Activated T-helper 2 cell treated with anti-CD3 and anti-CD28 coated beads, Interferon-gamma antibody, Interleukin-2, Interleukin-4, amounts not matched to agents 10 μg/mL and 5 μg/mL and 100 μg/mL, durations not matched to agents 14 hours and 24 hours and 36 hours (primary cell): ENCODE measurements at regions not wholly inside any gene's neighbourhood (a gene's known extent, or its start where the extent isn't known, plus 50 kb on each side); places are given as distances from the start of the nearest gene placed in this dataset.

Experiments used
- DNase-seq: peaks from one replicate; pipeline ENCODE4 v3.0.0; 2021; ENCODE audit warnings: low spot score
- H3K27ac Mint-ChIP-seq: one replicate; pipeline ENCODE4 v1.8.0; 2021; ENCODE audit warnings: mixed read lengths
- H3K27me3 Mint-ChIP-seq: one replicate; pipeline ENCODE4 v1.8.0; 2021; ENCODE audit warnings: low read depth, mixed read lengths
- H3K36me3 Mint-ChIP-seq: one replicate; pipeline ENCODE4 v1.8.0; 2021; ENCODE audit warnings: low read depth, mixed read lengths
- H3K4me1 Mint-ChIP-seq: one replicate; pipeline ENCODE4 v1.8.0; 2021; ENCODE audit warnings: low read depth, mixed read lengths
- H3K4me3 Mint-ChIP-seq: one replicate; pipeline ENCODE4 v1.8.0; 2021; ENCODE audit warnings: low read depth, mild to moderate bottlenecking, moderate library complexity, mixed read lengths
- H3K9me3 Mint-ChIP-seq: one replicate; pipeline ENCODE4 v1.8.0; 2021; ENCODE audit warnings: mixed read lengths
- intact Hi-C: fragments of 100-400 bp; cut with micrococcal nuclease; formaldehyde crosslinking; loops from one replicate; pipeline ENCODE4 v1.15.1; 2023

GRCh38 chr2:52084759-52085158 lies 1052.8 kb upstream of the NRXN1 start:
- no peaks in the 10 kb centered on the region for H3K36me3 Mint-ChIP-seq
- H3K27ac Mint-ChIP-seq: no peak overlapping the region
- H3K4me1 Mint-ChIP-seq: no peaks in the 10 kb centered on the region
- intact Hi-C loops: no loop called here
- no peak overlapping the region for H3K4me3 Mint-ChIP-seq
- no peaks in the 10 kb centered on the region for H3K27me3 Mint-ChIP-seq
- peaks cover 25% of the 10 kb centered on the region for H3K9me3 Mint-ChIP-seq
- no peak for DNase-seq

DNA sequence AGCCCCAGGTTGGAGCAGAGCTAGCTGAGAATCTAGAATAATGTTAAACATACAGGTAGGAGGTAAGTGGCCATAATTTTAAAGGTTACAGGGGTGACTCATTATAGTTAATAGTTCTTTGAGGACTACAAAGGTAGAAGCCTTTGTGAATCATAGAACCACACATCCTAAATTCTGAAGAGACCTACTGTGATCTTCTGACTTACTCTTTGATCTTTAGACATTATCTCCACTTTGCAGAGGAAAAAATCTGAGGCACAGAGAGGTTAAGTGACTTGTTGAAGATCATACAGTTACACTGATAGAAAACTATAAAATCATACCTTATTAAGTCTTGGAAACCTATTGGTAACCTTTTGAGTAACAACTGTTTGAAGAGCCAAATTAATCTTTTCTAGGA lies 1051.3 kb upstream of the NRXN1 start:
- Mint-ChIP-seq H3K27me3 (no peaks in the 10 kb centered on the region), H3K4me3 (no peak overlapping the region), H3K27ac (no peak overlapping the region), H3K9me3 (peaks cover 25% of the 10 kb centered on the region), H3K4me1 (no peaks in the 10 kb centered on the region), H3K36me3 (no peaks in the 10 kb centered on the region)
- DNase-seq: no peak
- intact Hi-C loops: no loop called here

GRCh38 chr2:52082646-52083045 lies 1050.7 kb upstream of the NRXN1 start:
- Mint-ChIP-seq H3K36me3 (no peaks in the 10 kb centered on the region), H3K4me3 (no peak overlapping the region), H3K27ac (no peak overlapping the region), H3K9me3 (peaks cover 25% of the 10 kb centered on the region), H3K4me1 (no peaks in the 10 kb centered on the region), H3K27me3 (no peaks in the 10 kb centered on the region)
- intact Hi-C loops: no loop called here
- DNase-seq: no peak

DNA sequence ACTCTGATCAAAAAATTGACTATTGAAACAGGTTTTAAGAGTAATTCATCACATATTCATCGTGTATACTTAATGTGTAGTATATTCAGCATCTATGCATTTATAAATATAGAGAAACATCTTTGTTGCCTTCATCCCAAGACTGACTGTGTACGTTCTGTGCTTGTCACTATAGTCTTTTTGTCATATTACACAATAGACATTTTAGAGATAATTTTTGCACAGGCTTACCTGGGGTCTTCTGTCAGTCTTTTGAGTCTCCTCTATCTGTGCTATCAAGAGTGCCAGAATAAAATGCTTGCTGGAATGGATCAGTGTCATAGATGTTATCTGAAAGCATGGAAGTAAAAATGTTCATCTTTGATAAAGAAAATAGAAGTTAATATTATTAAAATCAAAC lies 1047.7 kb upstream of the NRXN1 start:
- peaks cover 24% of the 10 kb centered on the region for H3K9me3 Mint-ChIP-seq
- H3K4me1 Mint-ChIP-seq: no peaks in the 10 kb centered on the region
- no peaks in the 10 kb centered on the region for H3K36me3 Mint-ChIP-seq
- no peak for DNase-seq
- no peaks in the 10 kb centered on the region for H3K27me3 Mint-ChIP-seq
- intact Hi-C loops: no loop called here
- no peak overlapping the region for H3K4me3 Mint-ChIP-seq
- H3K27ac Mint-ChIP-seq: no peak overlapping the region

DNA sequence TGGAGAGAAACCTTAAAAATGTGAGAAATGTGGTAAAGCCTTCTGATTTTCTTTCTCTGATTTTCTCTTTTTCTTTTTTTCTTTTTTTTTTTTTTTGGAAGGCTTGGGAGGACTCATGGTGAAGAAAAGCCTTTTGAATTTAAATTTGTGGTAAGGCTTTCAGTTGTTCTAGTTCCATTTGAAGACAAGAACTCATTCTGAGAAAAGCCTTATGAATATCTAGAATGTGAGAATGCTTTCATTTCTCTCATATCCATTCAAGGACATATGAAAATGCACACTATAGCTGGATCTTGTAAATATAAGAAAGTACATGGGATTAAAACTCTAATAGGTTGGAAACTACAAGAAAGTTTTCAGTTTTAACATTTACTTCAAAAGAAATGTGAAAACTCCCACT lies 1045.2 kb upstream of the NRXN1 start:
- peaks cover 23% of the 10 kb centered on the region for H3K9me3 Mint-ChIP-seq
- no peaks in the 10 kb centered on the region for H3K27me3 Mint-ChIP-seq
- no peak overlapping the region for H3K4me3 Mint-ChIP-seq
- no peak overlapping the region for H3K27ac Mint-ChIP-seq
- intact Hi-C loops: no loop called here
- no peaks in the 10 kb centered on the region for H3K4me1 Mint-ChIP-seq
- H3K36me3 Mint-ChIP-seq: no peaks in the 10 kb centered on the region
- no peak for DNase-seq

- H3K9me3 Mint-ChIP-seq: peaks cover 26% of the 10 kb centered on the region
- no peaks in the 10 kb centered on the region for H3K4me1 Mint-ChIP-seq
- no peaks in the 10 kb centered on the region for H3K36me3 Mint-ChIP-seq
- intact Hi-C loops: no loop called here
- H3K4me3 Mint-ChIP-seq: no peak overlapping the region
- DNase-seq: no peak
- no peak overlapping the region for H3K27ac Mint-ChIP-seq
- H3K27me3 Mint-ChIP-seq: no peaks in the 10 kb centered on the region
Measured at GRCh38 chr2:52074130-52074719, 1042.3 kb upstream of the NRXN1 start.

DNA sequence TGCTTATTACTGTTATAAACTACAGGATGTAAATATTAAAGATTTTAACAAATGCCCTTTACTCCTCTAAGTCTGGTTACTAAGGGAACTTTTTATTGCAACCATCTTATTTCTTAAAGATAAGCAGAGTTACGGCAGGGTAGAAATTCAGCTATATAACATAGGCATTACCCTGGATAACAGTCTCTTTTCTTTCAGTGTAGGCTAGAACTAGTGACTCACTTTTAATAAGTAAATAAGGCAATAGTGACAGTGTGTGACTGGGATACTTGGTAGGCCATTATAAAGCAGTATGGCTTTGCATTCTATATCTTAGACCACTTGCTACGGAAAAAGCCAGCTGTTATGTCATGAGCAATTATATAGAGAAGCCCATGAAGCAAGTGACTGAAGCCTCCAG lies 1041.0 kb upstream of the NRXN1 start:
- DNase-seq: no peak
- H3K9me3 Mint-ChIP-seq: peaks cover 26% of the 10 kb centered on the region
- intact Hi-C loops: no loop called here
- H3K36me3 Mint-ChIP-seq: no peaks in the 10 kb centered on the region
- no peaks in the 10 kb centered on the region for H3K4me1 Mint-ChIP-seq
- H3K27ac Mint-ChIP-seq: no peak overlapping the region
- no peaks in the 10 kb centered on the region for H3K27me3 Mint-ChIP-seq
- H3K4me3 Mint-ChIP-seq: no peak overlapping the region

DNA sequence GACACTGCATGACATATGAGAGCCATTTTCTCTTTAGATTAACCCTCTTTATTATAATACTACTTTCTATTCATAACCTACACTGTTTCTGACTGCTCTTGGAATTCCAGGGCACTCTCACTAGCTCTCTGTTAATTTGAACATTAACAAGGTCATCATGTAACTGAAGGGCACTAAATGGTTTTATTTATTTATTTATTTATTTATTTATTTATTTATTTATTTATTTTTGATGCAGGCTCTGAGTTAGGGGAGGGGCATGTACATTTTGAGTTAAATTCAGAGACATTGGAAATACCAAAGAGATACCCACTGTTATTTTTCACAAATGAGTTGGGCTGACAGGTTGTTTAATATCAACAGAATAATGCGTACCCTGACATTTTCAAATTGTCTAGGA lies 1038.7 kb upstream of the NRXN1 start:
- DNase-seq: no peak
- H3K9me3 Mint-ChIP-seq: peaks cover 21% of the 10 kb centered on the region
- no peak overlapping the region for H3K27ac Mint-ChIP-seq
- intact Hi-C loops: no loop called here
- no peaks in the 10 kb centered on the region for H3K27me3 Mint-ChIP-seq
- H3K4me3 Mint-ChIP-seq: no peak overlapping the region
- H3K4me1 Mint-ChIP-seq: no peaks in the 10 kb centered on the region
- no peaks in the 10 kb centered on the region for H3K36me3 Mint-ChIP-seq

GRCh38 chr2:52064234-52064633 lies 1032.3 kb upstream of the NRXN1 start:
- intact Hi-C loops: no loop called here
- Mint-ChIP-seq H3K36me3 (no peaks in the 10 kb centered on the region), H3K4me3 (no peak overlapping the region), H3K4me1 (no peaks in the 10 kb centered on the region), H3K9me3 (peaks cover 16% of the 10 kb centered on the region), H3K27ac (no peak overlapping the region), H3K27me3 (no peaks in the 10 kb centered on the region)
- no peak for DNase-seq

DNA sequence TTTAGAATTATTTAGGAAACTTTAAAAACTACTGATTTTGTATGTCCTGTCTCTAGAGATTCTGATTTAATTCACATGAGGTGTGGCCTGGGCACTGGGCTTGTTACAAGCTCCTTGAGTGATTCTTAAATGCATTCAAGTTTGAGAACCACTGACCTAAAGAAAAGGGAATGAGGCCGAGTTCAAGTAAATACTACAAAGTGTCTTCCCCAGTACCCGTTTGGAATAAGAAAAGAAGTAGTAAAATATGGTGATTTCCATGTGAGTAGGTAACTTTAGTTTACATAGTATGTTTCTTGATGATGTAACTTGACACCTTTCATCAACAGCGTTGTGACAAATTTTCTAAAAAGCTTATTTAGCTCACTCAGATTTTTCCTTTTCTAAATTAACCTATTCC lies 1022.9 kb upstream of the NRXN1 start:
- H3K27ac Mint-ChIP-seq: no peak overlapping the region
- H3K9me3 Mint-ChIP-seq: peaks cover 16% of the 10 kb centered on the region
- no peak for DNase-seq
- H3K4me3 Mint-ChIP-seq: no peak overlapping the region
- H3K4me1 Mint-ChIP-seq: no peaks in the 10 kb centered on the region
- H3K27me3 Mint-ChIP-seq: no peaks in the 10 kb centered on the region
- intact Hi-C loops: no loop called here
- no peaks in the 10 kb centered on the region for H3K36me3 Mint-ChIP-seq

DNA sequence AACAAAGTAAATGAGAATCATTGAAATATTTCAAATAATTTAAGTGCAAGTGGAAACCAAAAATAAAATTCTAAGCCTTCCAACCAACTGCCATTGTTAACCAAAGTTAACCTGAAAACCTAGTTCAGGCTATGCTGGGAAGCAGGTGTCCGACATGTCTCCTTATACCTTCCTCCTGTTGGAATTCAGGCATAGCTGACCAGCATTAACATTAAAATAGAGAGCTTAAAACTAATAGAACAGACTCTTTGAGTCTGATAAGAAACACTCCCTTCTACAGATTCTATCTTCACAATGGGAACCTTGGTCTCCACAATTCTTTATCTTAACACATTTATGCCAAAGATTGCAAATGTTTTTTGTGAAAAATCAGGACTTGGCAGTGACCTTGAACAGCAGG lies 1004.9 kb upstream of the NRXN1 start:
- Mint-ChIP-seq H3K4me1 (no peaks in the 10 kb centered on the region), H3K27ac (no peak overlapping the region), H3K4me3 (no peak overlapping the region), H3K9me3 (peaks cover 32% of the 10 kb centered on the region), H3K36me3 (no peaks in the 10 kb centered on the region), H3K27me3 (no peaks in the 10 kb centered on the region)
- intact Hi-C loops: no loop called here
- no peak for DNase-seq

DNA sequence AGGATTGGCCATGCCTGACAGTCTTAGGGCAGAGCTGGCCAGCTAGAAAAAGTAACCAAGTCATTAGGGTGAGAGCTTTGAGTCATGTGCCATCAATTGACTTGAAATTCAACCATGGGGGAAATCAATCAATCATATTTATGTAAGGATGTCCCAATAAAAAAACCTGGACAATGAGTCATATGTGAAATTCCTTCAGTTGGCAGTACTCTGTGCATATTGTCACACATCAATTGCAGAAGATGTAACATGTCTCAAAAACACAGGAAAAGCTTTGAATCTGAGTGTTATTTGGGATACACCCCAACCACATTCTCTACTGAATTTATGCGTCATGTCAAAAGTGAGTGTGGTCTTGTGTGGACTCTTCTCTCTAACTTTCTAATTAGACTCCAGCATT lies 1004.1 kb upstream of the NRXN1 start:
- no peak for DNase-seq
- H3K36me3 Mint-ChIP-seq: no peaks in the 10 kb centered on the region
- H3K9me3 Mint-ChIP-seq: peaks cover 40% of the 10 kb centered on the region
- no peaks in the 10 kb centered on the region for H3K27me3 Mint-ChIP-seq
- intact Hi-C loops: no loop called here
- no peak overlapping the region for H3K27ac Mint-ChIP-seq
- H3K4me1 Mint-ChIP-seq: no peaks in the 10 kb centered on the region
- no peak overlapping the region for H3K4me3 Mint-ChIP-seq

DNA sequence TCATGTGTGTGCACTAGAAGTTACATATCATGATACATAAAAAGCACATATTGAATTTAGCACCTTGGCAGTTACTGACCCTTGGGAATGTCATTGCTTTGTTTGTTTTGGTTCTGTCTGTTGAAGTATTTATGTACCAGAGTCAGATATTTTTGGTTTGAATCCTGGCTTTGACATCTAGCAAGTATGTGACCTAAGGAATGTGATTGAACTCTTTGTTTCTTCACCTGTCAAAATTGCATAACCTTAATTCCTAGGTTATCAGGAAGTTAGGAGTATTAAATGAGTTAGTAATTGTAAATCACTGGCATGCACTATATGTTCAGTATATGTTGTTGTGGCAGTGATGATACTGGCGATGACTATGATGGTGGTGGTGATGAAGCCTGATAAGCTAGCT lies 1003.5 kb upstream of the NRXN1 start:
- H3K4me1 Mint-ChIP-seq: no peaks in the 10 kb centered on the region
- DNase-seq: no peak
- H3K36me3 Mint-ChIP-seq: no peaks in the 10 kb centered on the region
- H3K9me3 Mint-ChIP-seq: peaks cover 45% of the 10 kb centered on the region
- no peak overlapping the region for H3K27ac Mint-ChIP-seq
- intact Hi-C loops: no loop called here
- no peaks in the 10 kb centered on the region for H3K27me3 Mint-ChIP-seq
- H3K4me3 Mint-ChIP-seq: no peak overlapping the region

GRCh38 chr2:52034706-52035105 lies 1002.8 kb upstream of the NRXN1 start:
- H3K27ac Mint-ChIP-seq: no peak overlapping the region
- no peaks in the 10 kb centered on the region for H3K36me3 Mint-ChIP-seq
- H3K4me1 Mint-ChIP-seq: no peaks in the 10 kb centered on the region
- no peaks in the 10 kb centered on the region for H3K27me3 Mint-ChIP-seq
- intact Hi-C loops: no loop called here
- H3K4me3 Mint-ChIP-seq: no peak overlapping the region
- no peak for DNase-seq
- H3K9me3 Mint-ChIP-seq: peaks cover 45% of the 10 kb centered on the region
